ENCODE measurements at regions not wholly inside any gene's neighbourhood (a gene's known extent, or its start where the extent isn't known, plus 50 kb on each side); places are given as distances from the start of the nearest gene placed in this dataset.
"Not testable (repeated sequence)": the region's sequence is repeated elsewhere in the genome, so short reads cannot be mapped to it uniquely, and the experiment has no call there.

DNA sequence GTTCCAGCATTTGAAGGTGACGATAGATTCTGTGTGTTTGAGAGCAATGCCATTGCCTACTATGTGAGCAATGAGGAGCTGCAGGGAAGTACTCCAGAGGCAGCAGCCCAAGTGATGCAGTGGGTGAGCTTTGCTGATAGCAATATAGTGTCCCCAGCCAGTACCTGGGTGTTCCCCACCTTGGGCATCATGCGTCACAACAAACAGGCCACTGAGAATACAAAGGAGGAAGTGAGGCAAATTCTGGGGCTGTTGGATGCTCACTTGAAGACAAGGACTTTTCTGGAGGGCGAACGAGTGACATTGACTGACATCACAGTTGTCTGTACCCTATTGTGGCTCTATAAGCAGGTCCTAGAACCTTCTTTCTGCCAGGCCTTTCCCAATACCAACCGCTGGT lies 142.0 kb downstream of the PLS3 start:
- Histone ChIP-seq H3K36me3 (ENCODE audit: control insufficient read depth, insufficient read depth, low read length) (no peaks in the 10 kb centered on the region), H3K9ac (ENCODE audit: low read depth, low read length) (no peak overlapping the region), H3K9me3 (ENCODE audit: control insufficient read depth, insufficient read depth, low read length) (no peaks in the 10 kb centered on the region), H3K4me1 (ENCODE audit: control insufficient read depth, insufficient read depth, low read length) (peaks cover 8% of the 10 kb centered on the region), H3K4me3 (ENCODE audit: low read depth, low read length) (no peak overlapping the region), H3K27me3 (ENCODE audit: control insufficient read depth, insufficient read depth, low read length) (no peaks in the 10 kb centered on the region)

DNA sequence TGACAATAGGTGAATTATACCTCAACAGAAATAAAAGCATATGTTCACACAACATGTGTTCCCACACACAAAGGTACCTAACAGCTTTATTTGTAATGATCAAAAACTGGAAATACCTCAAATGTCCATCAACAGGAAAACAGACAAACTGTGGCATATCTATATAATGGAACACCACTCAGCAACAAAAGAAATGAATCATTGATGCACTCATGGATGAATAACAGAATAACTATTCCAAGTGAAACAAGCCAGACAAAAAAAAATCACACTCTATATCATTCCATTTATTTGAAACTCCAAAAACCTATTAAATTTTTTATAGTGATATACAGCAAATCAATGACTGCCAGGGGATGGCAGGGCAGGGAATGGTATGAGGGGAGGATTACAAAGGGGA lies 148.1 kb downstream of the PLS3 start:
- Histone ChIP-seq H3K27me3 (ENCODE audit: control insufficient read depth, insufficient read depth, low read length) (no peaks in the 10 kb centered on the region), H3K9ac (ENCODE audit: low read depth, low read length) (no peak overlapping the region), H3K4me1 (ENCODE audit: control insufficient read depth, insufficient read depth, low read length) (peaks cover 14% of the 10 kb centered on the region), H3K9me3 (ENCODE audit: control insufficient read depth, insufficient read depth, low read length) (no peaks in the 10 kb centered on the region), H3K36me3 (ENCODE audit: control insufficient read depth, insufficient read depth, low read length) (no peaks in the 10 kb centered on the region), H3K4me3 (ENCODE audit: low read depth, low read length) (no peak overlapping the region)

DNA sequence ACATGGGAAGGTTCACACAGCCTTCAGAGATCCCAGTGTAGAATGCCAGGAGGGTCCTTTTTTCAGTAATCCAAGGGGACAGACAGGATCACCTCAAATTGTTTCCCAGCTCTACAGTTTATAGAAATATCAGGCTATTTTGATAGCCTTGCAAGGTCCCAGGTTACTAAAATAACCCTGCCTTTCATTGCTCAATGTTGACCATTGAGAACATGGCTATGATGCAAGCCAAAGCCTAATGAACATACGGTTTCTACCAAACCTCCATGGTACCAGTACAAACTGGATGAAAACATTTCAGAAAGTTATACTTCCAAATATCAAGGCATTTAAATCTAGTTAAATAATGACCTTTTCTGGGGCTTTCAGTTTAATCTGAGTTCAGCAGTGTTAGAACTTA lies 151.5 kb downstream of the PLS3 start:
- Histone ChIP-seq H3K4me3 (ENCODE audit: low read depth, low read length) (no peak overlapping the region), H3K9ac (ENCODE audit: low read depth, low read length) (no peak overlapping the region), H3K36me3 (ENCODE audit: control insufficient read depth, insufficient read depth, low read length) (no peaks in the 10 kb centered on the region), H3K9me3 (ENCODE audit: control insufficient read depth, insufficient read depth, low read length) (no peaks in the 10 kb centered on the region), H3K27me3 (ENCODE audit: control insufficient read depth, insufficient read depth, low read length) (no peaks in the 10 kb centered on the region), H3K4me1 (ENCODE audit: control insufficient read depth, insufficient read depth, low read length) (peaks cover 10% of the 10 kb centered on the region)

DNA sequence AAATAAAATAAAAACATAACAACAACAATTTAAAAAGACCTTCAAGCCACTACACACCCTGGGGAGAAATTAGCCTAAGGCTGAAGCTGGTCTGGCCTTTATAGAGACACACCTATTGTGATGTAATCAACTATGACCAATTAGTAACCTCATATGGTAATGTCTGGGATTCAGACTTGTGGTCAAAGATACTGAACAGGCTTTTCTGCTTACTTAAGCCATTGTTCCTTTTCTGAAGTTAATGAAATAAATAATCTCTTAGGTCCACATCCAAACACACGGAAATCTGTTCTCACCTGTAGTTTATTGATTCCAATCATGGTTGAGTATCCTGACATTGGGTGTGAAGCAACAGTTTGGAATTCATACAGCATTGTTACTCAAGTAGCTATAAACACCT lies 152.5 kb downstream of the PLS3 start:
- no peaks in the 10 kb centered on the region for H3K9me3 ChIP-seq (ENCODE audit: control insufficient read depth, insufficient read depth, low read length)
- H3K27me3 ChIP-seq (ENCODE audit: control insufficient read depth, insufficient read depth, low read length): no peaks in the 10 kb centered on the region
- no peak overlapping the region for H3K9ac ChIP-seq (ENCODE audit: low read depth, low read length)
- H3K4me3 ChIP-seq (ENCODE audit: low read depth, low read length): no peak overlapping the region
- peaks cover 3% of the 10 kb centered on the region for H3K4me1 ChIP-seq (ENCODE audit: control insufficient read depth, insufficient read depth, low read length)
- no peaks in the 10 kb centered on the region for H3K36me3 ChIP-seq (ENCODE audit: control insufficient read depth, insufficient read depth, low read length)

DNA sequence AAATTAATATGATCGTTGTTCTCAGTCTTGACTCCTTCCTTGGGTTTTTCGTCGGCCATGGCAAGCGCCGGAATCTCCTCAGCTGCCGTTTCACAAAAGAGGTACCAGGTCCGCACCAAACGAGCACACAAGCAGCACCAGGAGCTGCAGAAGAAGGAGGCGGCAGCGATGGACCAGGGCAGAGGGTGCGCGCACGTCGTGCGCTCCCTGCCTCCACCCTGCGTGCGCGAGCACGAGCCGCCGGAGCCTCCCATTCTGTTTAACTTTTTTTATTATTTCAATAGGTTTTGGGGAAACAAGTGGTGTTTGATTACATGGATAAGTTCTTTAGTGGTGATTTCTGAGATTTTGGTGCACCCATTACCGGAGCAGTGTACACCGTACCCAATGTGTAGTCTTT lies 158.2 kb downstream of the PLS3 start:
- Histone ChIP-seq H3K4me3 (ENCODE audit: low read depth, low read length) (no peak overlapping the region), H3K4me1 (ENCODE audit: control insufficient read depth, insufficient read depth, low read length) (no peaks in the 10 kb centered on the region), H3K27me3 (ENCODE audit: control insufficient read depth, insufficient read depth, low read length) (no peaks in the 10 kb centered on the region), H3K9ac (ENCODE audit: low read depth, low read length) (no peak overlapping the region), H3K9me3 (ENCODE audit: control insufficient read depth, insufficient read depth, low read length) (no peaks in the 10 kb centered on the region), H3K36me3 (ENCODE audit: control insufficient read depth, insufficient read depth, low read length) (no peaks in the 10 kb centered on the region)

DNA sequence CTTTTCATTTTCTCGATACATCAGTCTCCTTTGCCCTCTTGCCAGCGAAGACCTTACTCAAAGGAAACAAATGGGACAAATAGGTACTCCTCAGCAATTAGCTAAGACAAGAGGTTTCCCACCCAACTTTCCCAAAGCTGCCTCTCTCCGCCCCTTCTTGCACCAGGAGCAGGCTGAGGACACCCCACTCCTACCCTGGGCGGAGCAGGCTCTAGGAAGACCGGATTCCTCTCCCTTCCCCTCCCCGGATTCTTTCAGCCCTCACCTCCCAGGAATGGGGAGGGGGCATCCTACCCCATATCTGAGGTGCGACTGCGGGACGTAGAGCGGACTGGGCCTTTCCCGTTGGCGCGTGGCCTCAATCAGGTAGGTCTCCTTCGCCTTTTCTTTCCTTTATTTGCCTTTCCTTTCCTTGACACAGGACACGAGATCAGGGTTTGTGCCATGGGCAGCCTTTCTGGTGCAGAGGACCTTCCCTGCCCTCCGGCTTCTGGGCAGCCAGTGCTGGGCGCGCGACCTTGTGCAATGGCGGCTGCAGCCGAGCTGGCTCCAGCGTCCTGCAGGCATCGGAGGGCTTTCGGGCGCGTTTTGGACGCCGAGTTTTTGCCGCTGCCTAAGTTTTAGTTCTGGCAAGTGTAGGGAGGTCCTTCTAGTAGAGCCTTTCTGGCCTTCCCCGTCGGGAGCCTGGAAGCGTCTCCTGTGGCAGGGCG lies 161.9 kb downstream of the PLS3 start:
- H3K4me1 ChIP-seq (ENCODE audit: control insufficient read depth, insufficient read depth, low read length); H3K9me3 ChIP-seq (ENCODE audit: control insufficient read depth, insufficient read depth, low read length); H3K36me3 ChIP-seq (ENCODE audit: control insufficient read depth, insufficient read depth, low read length); H3K27me3 ChIP-seq (ENCODE audit: control insufficient read depth, insufficient read depth, low read length); H3K9ac ChIP-seq (ENCODE audit: low read depth, low read length): not testable (repeated sequence)
- H3K4me3 ChIP-seq (ENCODE audit: low read depth, low read length): peak overlapping the region; percentile 50

DNA sequence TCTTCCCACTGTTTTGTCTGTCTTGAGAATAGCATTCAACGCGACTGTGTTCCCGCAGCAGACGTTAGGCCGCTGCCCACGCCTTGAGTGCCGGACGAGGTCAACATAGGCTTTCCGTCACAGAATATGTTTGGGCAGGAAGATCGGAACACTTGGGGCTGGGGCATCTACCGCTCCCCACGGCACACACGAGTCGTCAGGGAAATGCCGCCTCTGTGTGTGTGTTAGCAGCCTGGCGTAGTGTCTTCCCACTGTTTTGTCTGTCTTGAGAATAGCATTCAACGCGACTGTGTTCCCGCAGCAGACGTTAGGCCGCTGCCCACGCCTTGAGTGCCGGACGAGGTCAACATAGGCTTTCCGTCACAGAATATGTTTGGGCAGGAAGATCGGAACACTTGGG lies 164.4 kb downstream of the PLS3 start:
- H3K27me3 ChIP-seq (ENCODE audit: control insufficient read depth, insufficient read depth, low read length); H3K9ac ChIP-seq (ENCODE audit: low read depth, low read length); H3K9me3 ChIP-seq (ENCODE audit: control insufficient read depth, insufficient read depth, low read length); H3K4me1 ChIP-seq (ENCODE audit: control insufficient read depth, insufficient read depth, low read length); H3K36me3 ChIP-seq (ENCODE audit: control insufficient read depth, insufficient read depth, low read length); H3K4me3 ChIP-seq (ENCODE audit: low read depth, low read length): not testable (repeated sequence)

DNA sequence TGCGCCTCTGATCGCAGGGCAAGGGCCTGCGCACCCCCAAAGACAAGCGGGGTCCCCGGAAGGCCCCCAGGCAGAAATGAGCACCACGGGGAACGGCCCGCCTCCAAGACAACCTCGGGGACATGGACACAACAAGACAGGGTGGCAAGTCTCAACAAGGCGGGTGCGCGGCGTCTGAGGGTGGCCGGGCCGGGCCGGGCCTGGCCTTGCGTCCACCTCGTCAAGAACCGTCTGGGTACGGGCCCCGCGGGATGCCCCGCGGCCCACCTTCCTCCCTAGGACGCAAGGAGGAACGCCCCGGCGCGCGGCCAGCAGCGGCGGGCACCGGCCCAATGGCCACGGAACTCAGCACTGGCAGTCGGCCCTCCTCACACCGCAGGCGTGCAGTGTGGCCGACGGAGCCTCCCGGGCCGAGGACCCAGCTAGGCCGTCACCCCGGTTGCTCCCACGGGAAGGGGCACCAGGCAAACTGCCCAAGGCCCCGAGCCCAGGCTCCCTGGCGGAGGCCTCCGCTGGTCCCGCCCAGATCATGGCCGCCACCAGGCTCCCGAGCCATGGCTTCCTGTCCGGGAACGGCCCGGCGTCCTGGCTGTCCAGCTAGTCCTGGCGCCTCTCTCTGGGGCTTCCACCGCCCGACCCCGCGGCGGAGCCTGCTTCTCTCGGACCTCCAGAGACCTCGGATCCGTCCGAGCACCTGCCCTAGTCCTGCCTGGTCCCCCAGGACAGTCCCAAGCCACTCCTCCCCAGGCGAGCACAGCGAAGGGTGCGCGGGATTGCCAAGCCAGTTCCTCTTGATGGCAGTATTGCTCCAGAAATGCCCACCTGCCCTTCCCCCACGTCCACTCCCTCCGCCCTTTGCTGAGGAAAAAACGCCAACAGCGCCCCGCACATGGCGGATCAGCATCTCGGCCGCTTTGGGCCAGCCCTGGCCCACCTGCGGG lies 167.1 kb downstream of the PLS3 start:
- H3K36me3 ChIP-seq (ENCODE audit: control insufficient read depth, insufficient read depth, low read length); H3K4me1 ChIP-seq (ENCODE audit: control insufficient read depth, insufficient read depth, low read length); H3K9ac ChIP-seq (ENCODE audit: low read depth, low read length); H3K27me3 ChIP-seq (ENCODE audit: control insufficient read depth, insufficient read depth, low read length); H3K4me3 ChIP-seq (ENCODE audit: low read depth, low read length); H3K9me3 ChIP-seq (ENCODE audit: control insufficient read depth, insufficient read depth, low read length): not testable (repeated sequence)

DNA sequence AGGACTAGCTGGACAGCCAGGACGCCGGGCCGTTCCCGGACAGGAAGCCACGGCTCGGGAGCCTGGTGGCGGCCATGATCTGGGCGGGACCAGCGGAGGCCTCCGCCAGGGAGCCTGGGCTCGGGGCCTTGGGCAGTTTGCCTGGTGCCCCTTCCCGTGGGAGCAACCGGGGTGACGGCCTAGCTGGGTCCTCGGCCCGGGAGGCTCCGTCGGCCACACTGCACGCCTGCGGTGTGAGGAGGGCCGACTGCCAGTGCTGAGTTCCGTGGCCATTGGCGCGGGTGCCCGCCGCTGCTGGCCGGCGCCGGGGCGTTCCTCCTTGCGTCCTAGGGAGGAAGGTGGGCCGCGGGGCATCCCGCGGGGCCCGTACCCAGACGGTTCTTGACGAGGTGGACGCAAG lies 171.6 kb downstream of the PLS3 start:
- not testable (repeated sequence) for H3K4me1 ChIP-seq (ENCODE audit: control insufficient read depth, insufficient read depth, low read length); H3K9ac ChIP-seq (ENCODE audit: low read depth, low read length); H3K9me3 ChIP-seq (ENCODE audit: control insufficient read depth, insufficient read depth, low read length); H3K27me3 ChIP-seq (ENCODE audit: control insufficient read depth, insufficient read depth, low read length); H3K4me3 ChIP-seq (ENCODE audit: low read depth, low read length); H3K36me3 ChIP-seq (ENCODE audit: control insufficient read depth, insufficient read depth, low read length)

DNA sequence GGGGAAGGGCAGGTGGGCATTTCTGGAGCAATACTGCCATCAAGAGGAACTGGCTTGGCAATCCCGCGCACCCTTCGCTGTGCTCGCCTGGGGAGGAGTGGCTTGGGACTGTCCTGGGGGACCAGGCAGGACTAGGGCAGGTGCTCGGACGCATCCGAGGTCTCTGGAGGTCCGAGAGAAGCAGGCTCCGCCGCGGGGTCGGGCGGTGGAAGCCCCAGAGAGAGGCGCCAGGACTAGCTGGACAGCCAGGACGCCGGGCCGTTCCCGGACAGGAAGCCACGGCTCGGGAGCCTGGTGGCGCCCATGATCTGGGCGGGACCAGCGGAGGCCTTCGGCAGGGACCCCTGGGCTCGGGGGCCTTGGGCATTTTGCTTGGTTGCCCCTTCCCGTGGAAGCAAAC lies 174.3 kb downstream of the PLS3 start:
- not testable (repeated sequence) for H3K9ac ChIP-seq (ENCODE audit: low read depth, low read length); H3K27me3 ChIP-seq (ENCODE audit: control insufficient read depth, insufficient read depth, low read length); H3K4me3 ChIP-seq (ENCODE audit: low read depth, low read length); H3K4me1 ChIP-seq (ENCODE audit: control insufficient read depth, insufficient read depth, low read length); H3K9me3 ChIP-seq (ENCODE audit: control insufficient read depth, insufficient read depth, low read length); H3K36me3 ChIP-seq (ENCODE audit: control insufficient read depth, insufficient read depth, low read length)

Measured in iPS-15b (cell line).